GM12864 (cell line): ENCODE measurements at regions not wholly inside any gene's neighbourhood (a gene's known extent, or its start where the extent isn't known, plus 50 kb on each side); places are given as distances from the start of the nearest gene placed in this dataset.
"Not testable (repeated sequence)": the region's sequence is repeated elsewhere in the genome, so short reads cannot be mapped to it uniquely, and the experiment has no call there.

Experiments used
- DNase-seq: peaks from one replicate; pipeline ENCODE4 v3.0.0-alpha.2; 2011; ENCODE audit warnings: low read depth
- H3K4me3 ChIP-seq: 2 replicates; pipeline ENCODE4 v1.5.1; 2011; ENCODE audit warnings: mild to moderate bottlenecking, low read depth, low read length, control low read depth
- CTCF ChIP-seq: IDR thresholded peaks from 2 replicates; pipeline ENCODE4 v1.5.1; 2011; ENCODE audit warnings: low read depth, mild to moderate bottlenecking, moderate library complexity, low read length, control low read depth, inconsistent platforms; ENCODE audit errors: missing control alignments

DNA sequence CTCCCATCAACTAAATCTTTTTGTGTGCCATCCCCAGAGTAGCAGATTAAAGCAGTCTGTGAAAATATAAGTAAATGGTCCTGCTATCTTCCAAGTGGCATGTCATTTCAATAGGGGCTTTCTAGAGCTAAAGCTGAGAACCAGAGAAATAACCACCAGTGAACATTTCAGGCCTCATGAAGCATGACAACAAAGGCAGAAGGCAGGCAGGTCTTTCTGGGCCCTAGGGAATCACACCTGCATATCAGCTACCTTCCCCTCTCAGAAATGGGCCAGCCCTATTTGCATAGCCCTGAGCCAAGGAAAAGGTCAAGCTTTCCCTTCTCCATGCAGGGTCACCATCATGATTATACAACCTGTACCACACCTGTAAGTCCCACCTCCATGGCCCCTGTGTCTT lies 205.3 kb downstream of the DEPDC1B start:
- H3K4me3 ChIP-seq, result no peak overlapping the region
- DNase-seq, result no peak
- no peak for TF ChIP-seq CTCF

DNA sequence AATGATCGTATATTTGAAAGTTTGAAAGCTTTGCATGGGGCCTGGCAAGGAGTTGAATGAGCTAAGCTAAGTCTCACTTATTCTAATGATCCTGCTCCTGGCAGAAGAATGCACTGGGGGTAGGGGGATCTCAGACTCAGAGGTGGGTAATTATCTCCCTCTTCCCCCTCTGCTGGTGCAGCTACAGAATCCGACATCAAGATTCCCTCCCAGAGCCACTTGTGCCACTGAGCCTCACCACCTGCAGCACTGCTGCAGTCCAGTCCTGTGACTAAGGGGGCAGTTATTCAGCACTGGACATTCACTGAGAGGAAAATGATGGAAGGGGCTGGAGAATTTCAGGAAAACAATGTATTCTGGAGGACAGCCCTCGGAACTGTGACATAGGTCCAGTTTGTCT lies 205.8 kb downstream of the DEPDC1B start:
- H3K4me3 ChIP-seq, result no peak overlapping the region
- no peak for TF ChIP-seq CTCF
- no peak for DNase-seq

GRCh38 chr5:60493372-60493771 lies 206.6 kb downstream of the DEPDC1B start:
- no peak for TF ChIP-seq CTCF
- H3K4me3 ChIP-seq, result no peak overlapping the region
- no peak for DNase-seq

DNA sequence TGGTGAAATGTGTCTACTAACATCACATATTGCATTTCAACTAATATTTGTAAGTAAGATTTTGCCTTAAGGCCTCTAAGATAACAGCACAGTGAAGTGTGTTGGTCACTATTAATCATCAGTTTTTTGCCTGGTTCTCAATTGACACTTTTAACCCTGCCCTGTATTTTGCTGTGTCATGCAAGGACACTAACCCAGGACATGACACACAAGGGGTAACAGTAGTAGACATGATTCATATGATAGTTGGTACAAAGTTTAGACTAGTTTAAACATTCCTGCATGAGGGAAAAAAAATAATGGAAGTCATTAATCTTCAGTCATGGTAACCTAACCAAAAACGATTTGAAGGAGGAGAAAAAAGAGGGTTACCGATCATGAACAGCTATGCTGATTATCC lies 207.0 kb downstream of the DEPDC1B start:
- DNase-seq, result no peak
- no peak for TF ChIP-seq CTCF
- no peak overlapping the region for H3K4me3 ChIP-seq

GRCh38 chr5:60492358-60492757 lies 207.6 kb downstream of the DEPDC1B start:
- not testable (repeated sequence) for DNase-seq, H3K4me3 ChIP-seq

- no peak for DNase-seq
- no peak for TF ChIP-seq CTCF
- H3K4me3 ChIP-seq, result no peak overlapping the region
These were observed 209.3 kb downstream of the DEPDC1B start for GRCh38 chr5:60490597-60491166.

DNA sequence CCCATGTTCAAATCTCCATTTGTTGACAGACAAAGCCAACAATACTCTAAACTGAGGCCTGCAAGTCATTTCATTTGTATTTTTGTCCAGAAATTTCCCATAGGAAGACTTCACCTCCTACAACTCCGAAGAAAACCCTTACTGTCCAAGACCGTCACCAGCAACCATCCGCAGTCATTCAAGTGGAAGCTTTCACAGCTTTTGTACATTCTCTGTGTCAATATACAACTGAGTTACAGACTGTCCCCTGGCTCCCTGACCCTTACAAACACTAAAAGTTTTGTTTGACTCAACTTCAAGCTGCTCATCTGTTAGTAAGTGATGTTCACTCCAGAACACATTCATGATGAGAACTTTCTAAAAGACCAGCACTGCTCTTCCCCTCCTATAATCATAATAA lies 210.1 kb downstream of the DEPDC1B start:
- no peak for DNase-seq
- no peak overlapping the region for H3K4me3 ChIP-seq
- no peak for TF ChIP-seq CTCF
